ENCODE measurements at regions not wholly inside any gene's neighbourhood (a gene's known extent, or its start where the extent isn't known, plus 50 kb on each side); places are given as distances from the start of the nearest gene placed in this dataset.
A peak's percentile ranks its signal among the peaks of the same experiment; 100 is the strongest.

- no peak overlapping the region for H3K4me2 ChIP-seq (ENCODE audit: low read depth, low read length, poor library complexity, severe bottlenecking)
- no peak for DNase-seq
- H3K4me3 ChIP-seq (ENCODE audit: low read length): no peak overlapping the region
- H3K9ac ChIP-seq (ENCODE audit: low read length): no peak overlapping the region
- H4K20me1 ChIP-seq (ENCODE audit: insufficient read depth, low read depth, low read length): no peaks in the 10 kb centered on the region
- no peaks in the 10 kb centered on the region for H3K9me2 ChIP-seq (replicated peaks; ENCODE audit: insufficient read depth, low read length)
- no peak overlapping the region for H3K27ac ChIP-seq (ENCODE audit: low read length)
- no peaks in the 10 kb centered on the region for H3K27me3 ChIP-seq (ENCODE audit: low read length)
- H2AFZ ChIP-seq (ENCODE audit: low read length): no peak overlapping the region
- H3K4me1 ChIP-seq (ENCODE audit: low read length): no peaks in the 10 kb centered on the region
- no peaks in the 10 kb centered on the region for H3K9me3 ChIP-seq (ENCODE audit: low read length)
- no peaks in the 10 kb centered on the region for H3K36me3 ChIP-seq (ENCODE audit: insufficient read depth, low read length)
- H3K79me2 ChIP-seq (ENCODE audit: low read length): no peaks in the 10 kb centered on the region
Observed at GRCh38 chrX:17206584-17206983, 168.4 kb upstream of the NHS start.

GRCh38 chrX:17214962-17215361, 160.0 kb upstream of the NHS start:
- Histone ChIP-seq H3K79me2 (ENCODE audit: low read length) (no peaks in the 10 kb centered on the region), H4K20me1 (ENCODE audit: insufficient read depth, low read depth, low read length) (no peaks in the 10 kb centered on the region), H3K4me1 (ENCODE audit: low read length) (no peaks in the 10 kb centered on the region), H3K27me3 (ENCODE audit: low read length) (no peaks in the 10 kb centered on the region), H3K9ac (ENCODE audit: low read length) (no peak overlapping the region), H2AFZ (ENCODE audit: low read length) (no peak overlapping the region), H3K4me3 (ENCODE audit: low read length) (no peak overlapping the region), H3K9me2 (replicated peaks; ENCODE audit: insufficient read depth, low read length) (no peaks in the 10 kb centered on the region), H3K9me3 (ENCODE audit: low read length) (no peaks in the 10 kb centered on the region), H3K4me2 (ENCODE audit: low read depth, low read length, poor library complexity, severe bottlenecking) (no peak overlapping the region), H3K27ac (ENCODE audit: low read length) (no peak overlapping the region), H3K36me3 (ENCODE audit: insufficient read depth, low read length) (no peaks in the 10 kb centered on the region)
- DNase-seq: no peak

GRCh38 chrX:17226736-17227135, 148.3 kb upstream of the NHS start:
- Histone ChIP-seq H3K36me3 (ENCODE audit: insufficient read depth, low read length) (no peaks in the 10 kb centered on the region), H3K9ac (ENCODE audit: low read length) (no peak overlapping the region), H2AFZ (ENCODE audit: low read length) (no peak overlapping the region), H3K9me3 (ENCODE audit: low read length) (no peaks in the 10 kb centered on the region), H3K9me2 (replicated peaks; ENCODE audit: insufficient read depth, low read length) (no peaks in the 10 kb centered on the region), H4K20me1 (ENCODE audit: insufficient read depth, low read depth, low read length) (no peaks in the 10 kb centered on the region), H3K79me2 (ENCODE audit: low read length) (no peaks in the 10 kb centered on the region), H3K4me1 (ENCODE audit: low read length) (no peaks in the 10 kb centered on the region), H3K4me3 (ENCODE audit: low read length) (no peak overlapping the region), H3K27me3 (ENCODE audit: low read length) (no peaks in the 10 kb centered on the region), H3K4me2 (ENCODE audit: low read depth, low read length, poor library complexity, severe bottlenecking) (no peak overlapping the region), H3K27ac (ENCODE audit: low read length) (no peak overlapping the region)
- no peak for DNase-seq

GRCh38 chrX:17237146-17237545, 137.9 kb upstream of the NHS start:
- no peaks in the 10 kb centered on the region for H3K36me3 ChIP-seq (ENCODE audit: insufficient read depth, low read length)
- H3K27ac ChIP-seq (ENCODE audit: low read length): no peak overlapping the region
- H3K9me2 ChIP-seq (replicated peaks; ENCODE audit: insufficient read depth, low read length): no peaks in the 10 kb centered on the region
- H2AFZ ChIP-seq (ENCODE audit: low read length): no peak overlapping the region
- no peaks in the 10 kb centered on the region for H3K27me3 ChIP-seq (ENCODE audit: low read length)
- H3K4me1 ChIP-seq (ENCODE audit: low read length): no peaks in the 10 kb centered on the region
- H3K79me2 ChIP-seq (ENCODE audit: low read length): no peaks in the 10 kb centered on the region
- no peak overlapping the region for H3K4me2 ChIP-seq (ENCODE audit: low read depth, low read length, poor library complexity, severe bottlenecking)
- no peak overlapping the region for H3K4me3 ChIP-seq (ENCODE audit: low read length)
- H4K20me1 ChIP-seq (ENCODE audit: insufficient read depth, low read depth, low read length): no peaks in the 10 kb centered on the region
- DNase-seq: no peak
- H3K9ac ChIP-seq (ENCODE audit: low read length): no peak overlapping the region
- no peaks in the 10 kb centered on the region for H3K9me3 ChIP-seq (ENCODE audit: low read length)

- Histone ChIP-seq H3K79me2 (ENCODE audit: low read length) (no peaks in the 10 kb centered on the region), H3K9me2 (replicated peaks; ENCODE audit: insufficient read depth, low read length) (no peaks in the 10 kb centered on the region), H3K9ac (ENCODE audit: low read length) (no peak overlapping the region), H3K27ac (ENCODE audit: low read length) (no peak overlapping the region), H3K4me1 (ENCODE audit: low read length) (no peaks in the 10 kb centered on the region), H3K27me3 (ENCODE audit: low read length) (no peaks in the 10 kb centered on the region), H3K4me2 (ENCODE audit: low read depth, low read length, poor library complexity, severe bottlenecking) (no peak overlapping the region), H4K20me1 (ENCODE audit: insufficient read depth, low read depth, low read length) (no peaks in the 10 kb centered on the region), H3K4me3 (ENCODE audit: low read length) (no peak overlapping the region), H3K9me3 (ENCODE audit: low read length) (no peaks in the 10 kb centered on the region), H3K36me3 (ENCODE audit: insufficient read depth, low read length) (no peaks in the 10 kb centered on the region), H2AFZ (ENCODE audit: low read length) (no peak overlapping the region)
- peak; percentile 83 for DNase-seq
Observed at GRCh38 chrX:17242470-17242869, 132.5 kb upstream of the NHS start.

GRCh38 chrX:17247144-17247543, 127.9 kb upstream of the NHS start:
- no peaks in the 10 kb centered on the region for H3K4me1 ChIP-seq (ENCODE audit: low read length)
- H3K27ac ChIP-seq (ENCODE audit: low read length): no peak overlapping the region
- no peak overlapping the region for H3K9ac ChIP-seq (ENCODE audit: low read length)
- no peaks in the 10 kb centered on the region for H3K9me2 ChIP-seq (replicated peaks; ENCODE audit: insufficient read depth, low read length)
- no peaks in the 10 kb centered on the region for H3K79me2 ChIP-seq (ENCODE audit: low read length)
- H3K4me2 ChIP-seq (ENCODE audit: low read depth, low read length, poor library complexity, severe bottlenecking): no peak overlapping the region
- H3K9me3 ChIP-seq (ENCODE audit: low read length): no peaks in the 10 kb centered on the region
- no peak overlapping the region for H3K4me3 ChIP-seq (ENCODE audit: low read length)
- peak; percentile 49 for DNase-seq
- H4K20me1 ChIP-seq (ENCODE audit: insufficient read depth, low read depth, low read length): no peaks in the 10 kb centered on the region
- H2AFZ ChIP-seq (ENCODE audit: low read length): no peak overlapping the region
- H3K36me3 ChIP-seq (ENCODE audit: insufficient read depth, low read length): no peaks in the 10 kb centered on the region
- no peaks in the 10 kb centered on the region for H3K27me3 ChIP-seq (ENCODE audit: low read length)

GRCh38 chrX:17262123-17262522, 112.9 kb upstream of the NHS start:
- no peak for DNase-seq
- H3K9ac ChIP-seq (ENCODE audit: low read length): no peak overlapping the region
- H3K9me3 ChIP-seq (ENCODE audit: low read length): no peaks in the 10 kb centered on the region
- H3K27ac ChIP-seq (ENCODE audit: low read length): no peak overlapping the region
- peaks cover 5% of the 10 kb centered on the region; the same call in 1 of the 2 replicates for H3K4me1 ChIP-seq (ENCODE audit: low read length)
- no peaks in the 10 kb centered on the region for H3K27me3 ChIP-seq (ENCODE audit: low read length)
- H2AFZ ChIP-seq (ENCODE audit: low read length): no peak overlapping the region
- no peaks in the 10 kb centered on the region for H4K20me1 ChIP-seq (ENCODE audit: insufficient read depth, low read depth, low read length)
- H3K9me2 ChIP-seq (replicated peaks; ENCODE audit: insufficient read depth, low read length): no peaks in the 10 kb centered on the region; the same call in 1 of the 2 replicates
- no peaks in the 10 kb centered on the region for H3K36me3 ChIP-seq (ENCODE audit: insufficient read depth, low read length)
- H3K79me2 ChIP-seq (ENCODE audit: low read length): no peaks in the 10 kb centered on the region
- no peak overlapping the region for H3K4me3 ChIP-seq (ENCODE audit: low read length)
- H3K4me2 ChIP-seq (ENCODE audit: low read depth, low read length, poor library complexity, severe bottlenecking): no peak overlapping the region

GRCh38 chrX:17266136-17266535, 108.9 kb upstream of the NHS start:
- no peak overlapping the region for H3K4me3 ChIP-seq (ENCODE audit: low read length)

GRCh38 chrX:17278961-17279360, 96.0 kb upstream of the NHS start:
- no peaks in the 10 kb centered on the region for H4K20me1 ChIP-seq (ENCODE audit: insufficient read depth, low read depth, low read length)
- H3K9ac ChIP-seq (ENCODE audit: low read length): no peak overlapping the region
- H3K9me2 ChIP-seq (replicated peaks; ENCODE audit: insufficient read depth, low read length): 0 out of 2 replicates have a peak, but pooled peaks cover 3% of the 10 kb centered on the region
- H3K4me2 ChIP-seq (ENCODE audit: low read depth, low read length, poor library complexity, severe bottlenecking): no peak overlapping the region
- H3K79me2 ChIP-seq (ENCODE audit: low read length): no peaks in the 10 kb centered on the region
- H2AFZ ChIP-seq (ENCODE audit: low read length): no peak overlapping the region
- no peaks in the 10 kb centered on the region for H3K4me1 ChIP-seq (ENCODE audit: low read length)
- no peak overlapping the region for H3K27ac ChIP-seq (ENCODE audit: low read length)
- no peaks in the 10 kb centered on the region for H3K36me3 ChIP-seq (ENCODE audit: insufficient read depth, low read length)
- no peaks in the 10 kb centered on the region for H3K27me3 ChIP-seq (ENCODE audit: low read length)
- no peaks in the 10 kb centered on the region for H3K9me3 ChIP-seq (ENCODE audit: low read length)
- no peak for DNase-seq
- H3K4me3 ChIP-seq (ENCODE audit: low read length): no peak overlapping the region

More at GRCh38 chrX:17266136-17266535, 108.9 kb upstream of the NHS start:
- no peaks in the 10 kb centered on the region for H3K4me1 ChIP-seq (ENCODE audit: low read length)
- no peaks in the 10 kb centered on the region for H3K27me3 ChIP-seq (ENCODE audit: low read length)
- no peak overlapping the region for H3K27ac ChIP-seq (ENCODE audit: low read length)
- H3K9me2 ChIP-seq (replicated peaks; ENCODE audit: insufficient read depth, low read length): no peaks in the 10 kb centered on the region
- DNase-seq: no peak
- no peak overlapping the region for H3K9ac ChIP-seq (ENCODE audit: low read length)
- H3K4me2 ChIP-seq (ENCODE audit: low read depth, low read length, poor library complexity, severe bottlenecking): no peak overlapping the region
- no peaks in the 10 kb centered on the region for H3K36me3 ChIP-seq (ENCODE audit: insufficient read depth, low read length)
- no peaks in the 10 kb centered on the region for H3K9me3 ChIP-seq (ENCODE audit: low read length)
- H4K20me1 ChIP-seq (ENCODE audit: insufficient read depth, low read depth, low read length): no peaks in the 10 kb centered on the region
- no peaks in the 10 kb centered on the region for H3K79me2 ChIP-seq (ENCODE audit: low read length)
- H2AFZ ChIP-seq (ENCODE audit: low read length): no peak overlapping the region

All from Karpas-422 (cell line).